HG02885 (cell line): ENCODE measurements at regions not wholly inside any gene's neighbourhood (a gene's known extent, or its start where the extent isn't known, plus 50 kb on each side); places are given as distances from the start of the nearest gene placed in this dataset.

Source experiments
- ATAC-seq: cut with Tn5 transposase; IDR thresholded peaks from one replicate; pipeline ENCODE4 v1.9.1; 2021; ENCODE audit warnings: mild to moderate bottlenecking; ENCODE audit not compliant: unreplicated experiment, poor library complexity

GRCh38 chr21:28828021-28828420, 164.7 kb downstream of the LTN1 start:
- no peak for ATAC-seq

- no peak for ATAC-seq
Observed at GRCh38 chr21:28827422-28827821, 165.3 kb downstream of the LTN1 start.

GRCh38 chr21:28826569-28826968, 166.1 kb downstream of the LTN1 start:
- no peak for ATAC-seq

GRCh38 chr21:28826021-28826420, 166.7 kb downstream of the LTN1 start:
- ATAC-seq, result no peak

- no peak for ATAC-seq
Observed at GRCh38 chr21:28823429-28823828, 169.2 kb downstream of the LTN1 start.

- no peak for ATAC-seq
Observed at GRCh38 chr21:28822486-28823335, 170.0 kb downstream of the LTN1 start.

- ATAC-seq, result no peak
Observed at GRCh38 chr21:28822123-28822399, 170.6 kb downstream of the LTN1 start.

- no peak for ATAC-seq
Observed at GRCh38 chr21:28821276-28822122, 171.2 kb downstream of the LTN1 start.

GRCh38 chr21:28818663-28819278, 173.9 kb downstream of the LTN1 start:
- ATAC-seq, result no peak

- ATAC-seq, result no peak
Observed at GRCh38 chr21:28817871-28818270, 174.8 kb downstream of the LTN1 start.

GRCh38 chr21:28811860-28812259, 180.8 kb downstream of the LTN1 start:
- ATAC-seq, result no peak

GRCh38 chr21:28810826-28811524, 181.7 kb downstream of the LTN1 start:
- no peak for ATAC-seq

- no peak for ATAC-seq
Observed at GRCh38 chr21:28805885-28806284, 186.8 kb downstream of the LTN1 start.

- ATAC-seq, result no peak
Observed at GRCh38 chr21:28804089-28804670, 188.5 kb downstream of the LTN1 start.

- no peak for ATAC-seq
Observed at GRCh38 chr21:28801906-28802305, 190.8 kb downstream of the LTN1 start.

- no peak for ATAC-seq
Observed at GRCh38 chr21:28799926-28800325, 192.8 kb downstream of the LTN1 start.

GRCh38 chr21:28798798-28799197, 193.9 kb downstream of the LTN1 start:
- no peak for ATAC-seq

GRCh38 chr21:28795251-28795650, 197.4 kb downstream of the LTN1 start:
- ATAC-seq, result no peak

GRCh38 chr21:28794371-28794851, 198.3 kb downstream of the LTN1 start:
- ATAC-seq, result no peak

- ATAC-seq, result no peak
Observed at GRCh38 chr21:28793043-28793442, 199.6 kb downstream of the LTN1 start.
